Caco-2 (cell line): ENCODE measurements at regions not wholly inside any gene's neighbourhood (a gene's known extent, or its start where the extent isn't known, plus 50 kb on each side); places are given as distances from the start of the nearest gene placed in this dataset.

Experiments
- BruUV-seq: library from RNA; stranded (reverse); fragments of 400-500 nt; replicated peaks from 2 replicates; lab custom pipeline; 2021; lab: Mats Ljungman, UMichigan
- CTCF ChIA-PET: fragments of 300-600 bp; sonication (Branson Sonifier 250); formaldehyde crosslinking; loops from one replicate; lab custom pipeline; 2022; ENCODE audit warnings: antibody characterized with exemption; lab: Charles Lee
- POLR2A ChIA-PET: fragments of 300-600 bp; sonication (Branson Sonifier 250); formaldehyde crosslinking; loops from one replicate; lab custom pipeline; 2022; ENCODE audit warnings: antibody characterized with exemption; lab: Charles Lee
- DNase-seq, 2 experiments: peaks; one replicate each; pipeline versions ENCODE4 v3.0.0 to v3.0.0-alpha.2; 2020 to 2022
- H3K27me3 ChIP-seq: replicated peaks from 2 replicates; pipeline ENCODE4 v1.6.0; 2011; ENCODE audit warnings: low read length; ENCODE audit not compliant: control insufficient read depth, insufficient read depth
- H3K36me3 ChIP-seq: 2 replicates; pipeline ENCODE4 v1.5.1; 2011; ENCODE audit warnings: low read length; ENCODE audit not compliant: control insufficient read depth, insufficient read depth
- H3K4me1 ChIP-seq: fragments of 250-450 bp; sonication (Bioruptor Pico); 2 replicates; pipeline ENCODE4 v1.5.1; 2020; ENCODE audit warnings: mild to moderate bottlenecking
- H3K4me3 ChIP-seq: 2 replicates; pipeline ENCODE4 v1.5.1; 2011; ENCODE audit warnings: low read depth, mild to moderate bottlenecking, control low read depth, low read length
- H3K9me3 ChIP-seq: fragments of 250-450 bp; sonication (Bioruptor Pico); 2 replicates; pipeline ENCODE4 v1.5.1; 2020; ENCODE audit warnings: mild to moderate bottlenecking, moderate library complexity
- H3K27ac Mint-ChIP-seq: one replicate; pipeline ENCODE4 v1.8.0; 2022; ENCODE audit warnings: mixed read lengths; ENCODE audit not compliant: unreplicated experiment
- H3K27me3 Mint-ChIP-seq: one replicate; pipeline ENCODE4 v1.8.0; 2022; ENCODE audit warnings: mixed read lengths; ENCODE audit not compliant: insufficient read depth, unreplicated experiment
- H3K36me3 Mint-ChIP-seq: one replicate; pipeline ENCODE4 v1.8.0; 2022; ENCODE audit warnings: mild to moderate bottlenecking, mixed read lengths; ENCODE audit not compliant: insufficient read depth, unreplicated experiment
- H3K4me1 Mint-ChIP-seq: one replicate; pipeline ENCODE4 v1.8.0; 2022; ENCODE audit warnings: low read depth, mixed read lengths; ENCODE audit not compliant: unreplicated experiment
- H3K4me3 Mint-ChIP-seq: one replicate; pipeline ENCODE4 v1.8.0; 2022; ENCODE audit warnings: mild to moderate bottlenecking, moderate library complexity, mixed read lengths; ENCODE audit not compliant: unreplicated experiment
- H3K9me3 Mint-ChIP-seq: one replicate; pipeline ENCODE4 v1.8.0; 2022; ENCODE audit warnings: mixed read lengths; ENCODE audit not compliant: unreplicated experiment
- CTCF ChIP-seq, 2 experiments: fragments of 200-600 bp in 1 of 2; IDR thresholded peaks; 1 replicate in 1 of 2; 2 replicates in 1 of 2; pipeline versions ENCODE4 v1.5.1 to v1.8.0; 2011 to 2022; ENCODE audit warnings: antibody characterized with exemption in 1 of 2, control low read depth in 1 of 2, inconsistent platforms in 1 of 2, low read depth in 1 of 2, low read length in 1 of 2, mild to moderate bottlenecking in 1 of 2, moderate library complexity in 1 of 2; ENCODE audit not compliant: insufficient read depth in 1 of 2, severe bottlenecking in 1 of 2, unreplicated experiment in 1 of 2
- intact Hi-C: fragments of 100-400 bp; cut with micrococcal nuclease; formaldehyde crosslinking; loops from one replicate; pipeline ENCODE4 v1.10.0; 2022; ENCODE audit not compliant: unreplicated experiment

DNA sequence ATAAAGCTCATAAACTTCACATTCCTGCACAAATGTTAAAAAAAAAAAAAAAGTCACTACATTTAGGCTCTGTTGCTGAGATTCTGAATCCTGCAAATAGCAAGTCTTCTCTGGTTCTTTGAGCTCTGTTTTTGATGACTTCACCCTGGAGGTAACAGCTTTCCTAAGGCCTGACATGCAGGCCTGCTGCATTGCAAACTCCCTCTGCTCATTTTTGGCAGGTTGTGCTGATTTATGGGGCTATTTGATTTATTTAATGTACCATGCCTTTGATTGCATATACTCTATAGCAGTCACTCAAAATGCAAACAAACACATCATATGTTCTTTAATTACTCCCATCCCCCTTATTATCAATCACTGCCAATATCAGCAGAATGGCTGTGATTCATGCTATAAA is 416.1 kb upstream of the IZUMO3 start:
- Histone ChIP-seq H3K36me3 (no peaks in the 10 kb centered on the region), H3K4me3 (no peak overlapping the region), H3K4me1 (no peaks in the 10 kb centered on the region), H3K27me3 (no peaks in the 10 kb centered on the region), H3K9me3 (no peaks in the 10 kb centered on the region)
- H3K27ac Mint-ChIP-seq: no peak overlapping the region
- TF ChIP-seq CTCF (IDR thresholded peaks at IDR 0.05; ENCODE audit: insufficient read depth in 1 of 2, low read depth in 1 of 2, low read length in 1 of 2, severe bottlenecking in 1 of 2, unreplicated experiment in 1 of 2): no peak
- CTCF ChIA-PET: no interaction called here
- BruUV-seq: no TSS peak
- no peaks in the 10 kb centered on the region for H3K27me3 Mint-ChIP-seq
- DNase-seq: no peak
- POLR2A ChIA-PET: no interaction called here
- H3K9me3 Mint-ChIP-seq: no peaks in the 10 kb centered on the region
- H3K4me1 Mint-ChIP-seq: no peaks in the 10 kb centered on the region
- H3K4me3 Mint-ChIP-seq: no peak overlapping the region
- intact Hi-C loops: no loop called here
- no peaks in the 10 kb centered on the region for H3K36me3 Mint-ChIP-seq

DNA sequence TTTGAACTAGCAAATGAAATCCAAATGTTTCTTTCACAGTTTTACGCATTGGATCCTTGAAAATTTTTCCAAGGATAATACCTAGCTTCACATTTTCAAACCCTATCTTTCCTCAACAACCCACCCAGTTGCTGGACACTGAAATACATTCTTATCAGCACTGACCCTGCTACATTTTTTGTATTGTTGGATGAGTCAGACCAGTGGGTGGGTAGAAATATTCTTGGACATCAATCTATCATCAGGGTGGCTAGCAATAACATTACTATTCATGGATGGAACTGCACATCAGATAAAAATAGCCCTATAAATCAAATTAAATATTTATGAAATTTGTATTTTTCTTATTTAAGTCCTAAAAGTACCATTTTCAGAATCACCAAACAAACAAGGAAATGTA is 407.4 kb upstream of the IZUMO3 start:
- no peaks in the 10 kb centered on the region for H3K4me1 Mint-ChIP-seq
- TF ChIP-seq CTCF (IDR thresholded peaks at IDR 0.05; ENCODE audit: insufficient read depth in 1 of 2, low read depth in 1 of 2, low read length in 1 of 2, severe bottlenecking in 1 of 2, unreplicated experiment in 1 of 2): no peak
- ChIA-PET CTCF (no interaction called here), POLR2A (no interaction called here)
- H3K9me3 Mint-ChIP-seq: no peaks in the 10 kb centered on the region
- Histone ChIP-seq H3K4me3 (no peak overlapping the region), H3K36me3 (no peaks in the 10 kb centered on the region), H3K4me1 (no peaks in the 10 kb centered on the region), H3K9me3 (no peaks in the 10 kb centered on the region), H3K27me3 (no peaks in the 10 kb centered on the region)
- H3K36me3 Mint-ChIP-seq: no peaks in the 10 kb centered on the region
- intact Hi-C loops: no loop called here
- BruUV-seq: no TSS peak
- no peaks in the 10 kb centered on the region for H3K27me3 Mint-ChIP-seq
- no peak overlapping the region for H3K4me3 Mint-ChIP-seq
- no peak for DNase-seq
- no peak overlapping the region for H3K27ac Mint-ChIP-seq

DNA sequence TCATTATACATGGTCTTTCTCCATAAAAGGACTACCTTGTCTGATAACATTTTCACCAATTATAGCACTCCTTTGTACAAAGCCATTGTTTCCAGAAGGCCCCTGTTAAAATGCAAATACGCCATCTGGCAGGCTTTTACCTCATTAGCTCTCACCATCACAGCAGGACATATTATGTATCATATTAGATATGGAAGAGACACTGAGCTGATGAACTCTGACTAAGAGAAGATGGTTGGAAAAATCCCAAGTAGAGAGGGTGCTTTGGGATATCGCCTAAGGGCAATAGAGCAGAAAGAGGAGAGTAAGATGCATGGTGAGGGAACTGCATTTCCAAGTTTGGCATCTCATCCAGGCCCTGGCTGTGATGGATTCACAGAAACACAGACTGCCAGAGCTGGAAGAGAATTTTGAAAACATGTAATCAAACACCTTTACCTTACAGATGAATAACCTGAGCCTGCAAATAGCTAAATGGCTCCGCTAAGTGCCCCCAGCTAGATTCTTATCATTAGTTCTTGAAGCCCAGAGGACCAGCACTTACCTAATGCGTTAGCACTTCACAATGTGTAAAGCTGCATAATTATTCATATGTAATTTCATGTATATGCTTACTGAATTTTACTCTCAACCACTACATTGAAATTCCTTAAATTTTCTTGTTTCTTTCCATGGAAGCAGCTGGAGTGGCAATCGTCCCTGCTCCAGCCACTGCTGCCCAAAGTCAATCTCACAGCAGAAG is 393.6 kb upstream of the IZUMO3 start:
- CTCF ChIA-PET: no interaction called here
- no TSS peak for BruUV-seq

More for the DNA sequence above, 393.6 kb upstream of the IZUMO3 start:
- TF ChIP-seq CTCF (IDR thresholded peaks at IDR 0.05; ENCODE audit: insufficient read depth in 1 of 2, low read depth in 1 of 2, low read length in 1 of 2, severe bottlenecking in 1 of 2, unreplicated experiment in 1 of 2): no peak
- Mint-ChIP-seq H3K27me3 (no peaks in the 10 kb centered on the region), H3K36me3 (no peaks in the 10 kb centered on the region), H3K9me3 (no peaks in the 10 kb centered on the region), H3K4me1 (no peaks in the 10 kb centered on the region), H3K4me3 (no peak overlapping the region), H3K27ac (no peak overlapping the region)
- H3K27me3 ChIP-seq: no peaks in the 10 kb centered on the region
- no peak overlapping the region for H3K4me3 ChIP-seq
- no peaks in the 10 kb centered on the region for H3K4me1 ChIP-seq
- intact Hi-C loops: no loop called here
- DNase-seq: no peak
- no peaks in the 10 kb centered on the region for H3K9me3 ChIP-seq
- no peaks in the 10 kb centered on the region for H3K36me3 ChIP-seq
- POLR2A ChIA-PET: no interaction called here
